GM23338 (cell line): ENCODE measurements at regions not wholly inside any gene's neighbourhood (a gene's known extent, or its start where the extent isn't known, plus 50 kb on each side); places are given as distances from the start of the nearest gene placed in this dataset.

ENCODE experiments used
- ATAC-seq: fragments of 200-7000 bp; cut with Tn5 transposase; 3 replicates; pipeline ENCODE4 v1.9.1; 2020
- DNase-seq: peaks from one replicate; pipeline ENCODE4 v3.0.0-alpha.2; 2015; ENCODE audit warnings: low spot score
- H2AFZ ChIP-seq: fragments of 200-600 bp; sonication (generic); 2 replicates; pipeline ENCODE4 v1.8.0; 2016; ENCODE audit warnings: antibody characterized with exemption, mild to moderate bottlenecking, moderate library complexity
- H3F3A ChIP-seq: fragments of 200-600 bp; sonication (generic); replicated peaks from 2 replicates; pipeline ENCODE4 v1.8.0; 2017; ENCODE audit warnings: antibody characterized with exemption, mixed run types, low read depth
- H3K27ac ChIP-seq: fragments of 200-600 bp; sonication (generic); 2 replicates; pipeline ENCODE4 v1.6.1; 2016; ENCODE audit warnings: low read depth
- H3K27me3 ChIP-seq: fragments of 200-600 bp; sonication (generic); 2 replicates; pipeline ENCODE4 v1.8.0; 2016; ENCODE audit warnings: mild to moderate bottlenecking, mixed run types, moderate library complexity; ENCODE audit not compliant: insufficient read depth
- H3K36me3 ChIP-seq: fragments of 200-600 bp; sonication (generic); 2 replicates; pipeline ENCODE4 v1.8.0; 2016; ENCODE audit warnings: mild to moderate bottlenecking; ENCODE audit not compliant: insufficient read depth
- H3K4me1 ChIP-seq: fragments of 200-600 bp; sonication (generic); 2 replicates; pipeline ENCODE4 v1.8.0; 2016; ENCODE audit warnings: mild to moderate bottlenecking, moderate library complexity; ENCODE audit not compliant: insufficient read depth
- H3K4me2 ChIP-seq: fragments of 200-600 bp; sonication (generic); 2 replicates; pipeline ENCODE4 v1.7.1; 2017; ENCODE audit warnings: mixed run types
- H3K4me3 ChIP-seq: fragments of 200-600 bp; sonication (generic); 2 replicates; pipeline ENCODE4 v1.6.1; 2016; ENCODE audit warnings: mixed run types
- H3K79me2 ChIP-seq: fragments of 200-600 bp; sonication (generic); replicated peaks from 2 replicates; pipeline ENCODE4 v1.8.0; 2017; ENCODE audit warnings: mild to moderate bottlenecking; ENCODE audit not compliant: insufficient read depth
- H3K9me2 ChIP-seq: fragments of 200-600 bp; sonication (generic); 2 replicates; pipeline ENCODE4 v1.8.0; 2017; ENCODE audit not compliant: insufficient read depth
- H4K20me1 ChIP-seq: fragments of 200-600 bp; sonication (generic); replicated peaks from 2 replicates; pipeline ENCODE4 v1.8.0; 2017; ENCODE audit warnings: mild to moderate bottlenecking; ENCODE audit not compliant: insufficient read depth
- H3K27ac Mint-ChIP-seq: 2 replicates; pipeline ENCODE4 v1.8.0; 2020; ENCODE audit warnings: inconsistent platforms, mild to moderate bottlenecking, moderate library complexity, mixed read lengths
- H3K27me3 Mint-ChIP-seq: 3 replicates; pipeline ENCODE4 v1.8.0; 2022; ENCODE audit warnings: low read depth, mild to moderate bottlenecking, moderate library complexity, mixed read lengths, inconsistent platforms; ENCODE audit not compliant: insufficient read depth, poor library complexity
- H3K36me3 Mint-ChIP-seq: 3 replicates; pipeline ENCODE4 v1.8.0; 2021; ENCODE audit warnings: low read depth, mild to moderate bottlenecking, inconsistent platforms, moderate library complexity, mixed read lengths
- H3K4me1 Mint-ChIP-seq: 3 replicates; pipeline ENCODE4 v1.8.0; 2020; ENCODE audit warnings: mild to moderate bottlenecking, inconsistent platforms, mixed read lengths
- H3K4me3 Mint-ChIP-seq: 3 replicates; pipeline ENCODE4 v1.8.0; 2021; ENCODE audit warnings: moderate library complexity, mild to moderate bottlenecking, inconsistent platforms, mixed read lengths
- H3K9me3 Mint-ChIP-seq: 3 replicates; pipeline ENCODE4 v1.8.0; 2020; ENCODE audit warnings: moderate library complexity, mild to moderate bottlenecking, inconsistent platforms, mixed read lengths
- CREB1 ChIP-seq: fragments of 250-450 bp; sonication (Bioruptor Pico); IDR thresholded peaks from 2 replicates; pipeline ENCODE4 v1.5.0; 2020; ENCODE audit warnings: low read depth, mild to moderate bottlenecking, moderate library complexity
- CTCF ChIP-seq, 2 experiments: fragments of 200-600 bp in 1 of 2; sonication (generic) in 1 of 2; conservative IDR thresholded peaks; 2 replicates each; pipeline versions ENCODE4 v1.5.1 to v1.6.1; 2016 to 2017; ENCODE audit warnings: antibody characterized with exemption in 2 of 2, low read depth in 2 of 2, mild to moderate bottlenecking in 2 of 2, moderate library complexity in 1 of 2
- ETS1 ChIP-seq: IDR thresholded peaks from 2 replicates; pipeline ENCODE4 v1.6.1; 2016; ENCODE audit warnings: antibody characterized with exemption
- EZH2 ChIP-seq: fragments of 200-600 bp; sonication (generic); IDR thresholded peaks from one replicate; pipeline ENCODE4 v1.8.0; 2017; ENCODE audit warnings: antibody characterized with exemption, mild to moderate bottlenecking, low read depth; ENCODE audit not compliant: unreplicated experiment
- EZH2phosphoT487 ChIP-seq: fragments of 200-600 bp; sonication (generic); IDR thresholded peaks from one replicate; pipeline ENCODE4 v1.8.1; 2018; ENCODE audit warnings: antibody characterized with exemption; ENCODE audit not compliant: unreplicated experiment
- JUNB ChIP-seq: IDR thresholded peaks from one replicate; pipeline ENCODE4 v1.6.1; 2016; ENCODE audit warnings: antibody characterized with exemption; ENCODE audit not compliant: unreplicated experiment
- NANOG ChIP-seq: IDR thresholded peaks from 2 replicates; pipeline ENCODE4 v1.6.1; 2016; ENCODE audit warnings: antibody characterized with exemption, borderline replicate concordance
- POLR2AphosphoS5 ChIP-seq: IDR thresholded peaks from 2 replicates; pipeline ENCODE4 v1.6.1; 2016; ENCODE audit warnings: antibody characterized with exemption, low read depth
- REST ChIP-seq: IDR thresholded peaks from one replicate; pipeline ENCODE4 v1.6.1; 2018; ENCODE audit warnings: antibody characterized with exemption; ENCODE audit not compliant: unreplicated experiment
- STAT1 ChIP-seq: IDR thresholded peaks from one replicate; pipeline ENCODE4 v1.6.1; 2016; ENCODE audit warnings: antibody characterized with exemption; ENCODE audit not compliant: unreplicated experiment
- ZNF114 ChIP-seq: fragments of 250-450 bp; sonication (Bioruptor Pico); IDR thresholded peaks from 2 replicates; pipeline ENCODE4 v1.5.0; 2020; ENCODE audit warnings: mild to moderate bottlenecking, moderate library complexity
- ZNF331 ChIP-seq: fragments of 250-450 bp; sonication (Bioruptor Pico); IDR thresholded peaks from 2 replicates; pipeline ENCODE4 v1.5.0; 2020; ENCODE audit warnings: low read depth, mild to moderate bottlenecking, moderate library complexity
- ZNF462 ChIP-seq: fragments of 250-450 bp; sonication (Bioruptor Pico); IDR thresholded peaks from 2 replicates; pipeline ENCODE4 v1.5.0; 2020; ENCODE audit warnings: mild to moderate bottlenecking, moderate library complexity

GRCh38 chr7:121466455-121466854 is 70.3 kb upstream of the FAM3C start:
- no peak for ATAC-seq
- H3K27me3 Mint-ChIP-seq = no peaks in the 10 kb centered on the region
- H3K27ac Mint-ChIP-seq = no peak overlapping the region
- H3K4me3 Mint-ChIP-seq = no peak overlapping the region
- Histone ChIP-seq H3K27me3 (no peaks in the 10 kb centered on the region), H4K20me1 (no peaks in the 10 kb centered on the region), H2AFZ (peak overlapping the region; percentile 30; the same call in 1 of the 2 replicates), H3K36me3 (no peaks in the 10 kb centered on the region), H3K4me1 (peaks cover 11% of the 10 kb centered on the region; the same call in 1 of the 2 replicates), H3K79me2 (no peaks in the 10 kb centered on the region), H3K9me2 (no peaks in the 10 kb centered on the region), H3K4me3 (no peak overlapping the region), H3F3A (no peaks in the 10 kb centered on the region), H3K4me2 (no peak overlapping the region), H3K27ac (no peak overlapping the region)
- no peak for DNase-seq
- H3K9me3 Mint-ChIP-seq = no peaks in the 10 kb centered on the region
- TF ChIP-seq POLR2AphosphoS5 (no peak), STAT1 (no peak), ZNF331 (CRISPR knock-in tag) (no peak), CTCF (conservative IDR thresholded peaks at IDR 0.05; ENCODE audit: low read depth in 2 of 2) (no peak), ZNF462 (CRISPR knock-in tag) (no peak), JUNB (no peak), EZH2 (no peak), REST (no peak), ZNF114 (CRISPR knock-in tag) (no peak), CREB1 (CRISPR knock-in tag) (no peak), EZH2phosphoT487 (no peak), ETS1 (no peak), NANOG (no peak)
- no peaks in the 10 kb centered on the region for H3K36me3 Mint-ChIP-seq
- peaks cover 16% of the 10 kb centered on the region for H3K4me1 Mint-ChIP-seq
